ENCODE measurements at regions not wholly inside any gene's neighbourhood (a gene's known extent, or its start where the extent isn't known, plus 50 kb on each side); places are given as distances from the start of the nearest gene placed in this dataset.

GRCh38 chr16:73743665-73744496 lies 552.7 kb upstream of the PSMD7 start:
- no peak overlapping the region for H3K56ac ChIP-seq (ENCODE audit: extremely low read depth, insufficient read depth, low read length)
- no peak overlapping the region for H4K8ac ChIP-seq (ENCODE audit: low read depth in 2 of 2, low read length in 2 of 2)
- H3K14ac ChIP-seq (replicated peaks; ENCODE audit: low read depth, low read length), result no peak overlapping the region
- no peak for DNase-seq
- no peak overlapping the region for H3K23ac ChIP-seq (ENCODE audit: low read depth, low read length)
- no peak overlapping the region for H2AK5ac ChIP-seq (ENCODE audit: low read depth, low read length)
- H2BK120ac ChIP-seq (ENCODE audit: low read depth, low read length), result no peak overlapping the region
- H3K9me1 ChIP-seq (ENCODE audit: insufficient read depth, low read length), result no peaks in the 10 kb centered on the region
- H3K27me3 ChIP-seq (ENCODE audit: control insufficient read depth, insufficient read depth, low read length), result no peaks in the 10 kb centered on the region
- no peak overlapping the region for H3K4me3 ChIP-seq (ENCODE audit: insufficient read depth, low read depth, low read length)
- no peak overlapping the region for H3K9ac ChIP-seq (ENCODE audit: low read depth, low read length)
- H3K4ac ChIP-seq (ENCODE audit: low read depth, low read length), result no peak overlapping the region
- TF ChIP-seq MAFK (IDR thresholded peaks at IDR 0.05; ENCODE audit: low read depth, low read length) (peak; percentile 78), MXI1 (IDR thresholded peaks at IDR 0.05; ENCODE audit: borderline replicate concordance, low read depth, low read length) (no peak)
- no peak overlapping the region for H2BK5ac ChIP-seq (ENCODE audit: low read depth, low read length, poor library complexity, severe bottlenecking)
- no TSS peak for BruUV-seq (replicated peaks)
- WGBS, 2 experiments (ENCODE audit: extremely low coverage in 2 of 2, insufficient read length in 1 of 2), result 80% methylated on average over 4 of the region's 11 CpGs; no CpG with 5 or more reads in 1 of the 2 experiments
- no peak overlapping the region for H2AK9ac ChIP-seq (replicated peaks; ENCODE audit: low read depth, low read length, poor library complexity)
- intact Hi-C loops (cut with micrococcal nuclease), result no loop called here
- no peak overlapping the region for H2BK20ac ChIP-seq (ENCODE audit: low read depth, low read length)
- H2BK15ac ChIP-seq (ENCODE audit: low read depth, low read length), result no peak overlapping the region
- in situ Hi-C loops (cut with MboI; ENCODE audit: low sequenced_read_pairs), result no loop called here
- H2AFZ ChIP-seq (replicated peaks; ENCODE audit: low read length, poor library complexity), result no peak overlapping the region
- H3K36me3 ChIP-seq (ENCODE audit: control insufficient read depth, insufficient read depth, low read length), result no peaks in the 10 kb centered on the region
- H4K91ac ChIP-seq (ENCODE audit: insufficient read depth, low read depth, low read length), result no peak overlapping the region
- no peak for ATAC-seq (ENCODE audit: low read depth)
- H3K79me1 ChIP-seq (ENCODE audit: low read depth in 1 of 2, low read length in 2 of 2), result no peaks in the 10 kb centered on the region
- no peaks in the 10 kb centered on the region for H3K4me1 ChIP-seq (ENCODE audit: control insufficient read depth, insufficient read depth, low read length)
- H3K18ac ChIP-seq (ENCODE audit: low read depth, low read length), result no peak overlapping the region
- no peak overlapping the region for H3K4me2 ChIP-seq (ENCODE audit: low read depth, low read length)
- H3K27ac ChIP-seq (ENCODE audit: insufficient read depth, low read length), result no peak overlapping the region
- dilution Hi-C loops (cut with HindIII; ENCODE audit: low sequenced_read_pairs, unreplicated experiment), result no loop called here
- ChIA-PET POLR2A (ENCODE audit: unreplicated experiment) (no interaction called here), CTCF (interaction anchor here (0.8 kb wide), 1 partner anchor 26 kb away, joined by 3 read pairs; no protein-coding TSS in a partner anchor)
- no peaks in the 10 kb centered on the region for H4K20me1 ChIP-seq (ENCODE audit: insufficient read depth, low read length)
- H3K9me3 ChIP-seq (ENCODE audit: control insufficient read depth, insufficient read depth, low read length), result no peaks in the 10 kb centered on the region
- no peak overlapping the region for H4K5ac ChIP-seq (ENCODE audit: low read depth, low read length)
